Ectodermal cell (in vitro differentiated cells): ENCODE measurements at regions not wholly inside any gene's neighbourhood (a gene's known extent, or its start where the extent isn't known, plus 50 kb on each side); places are given as distances from the start of the nearest gene placed in this dataset.

Experiments used
- H3K27ac ChIP-seq: 2 replicates; pipeline ENCODE4 v1.7.0; 2013; ENCODE audit warnings: mild to moderate bottlenecking, low read depth, low read length; ENCODE audit not compliant: insufficient read depth, poor library complexity, severe bottlenecking
- H3K27me3 ChIP-seq: 2 replicates; pipeline ENCODE4 v1.7.0; 2013; ENCODE audit warnings: mild to moderate bottlenecking, low read length; ENCODE audit not compliant: insufficient read depth, control insufficient read depth, poor library complexity, severe bottlenecking
- H3K36me3 ChIP-seq: one replicate; pipeline ENCODE4 v1.7.0; 2013; ENCODE audit warnings: low read length; ENCODE audit not compliant: control insufficient read depth, insufficient read depth
- H3K4me1 ChIP-seq: one replicate; pipeline ENCODE4 v1.7.0; 2013; ENCODE audit warnings: low read length; ENCODE audit not compliant: control insufficient read depth, insufficient read depth
- H3K4me3 ChIP-seq: 2 replicates; pipeline ENCODE4 v1.7.0; 2013; ENCODE audit warnings: low read depth, low read length, control low read depth; ENCODE audit not compliant: insufficient read depth
- H3K9me3 ChIP-seq: 2 replicates; pipeline ENCODE4 v1.7.0; 2013; ENCODE audit warnings: mild to moderate bottlenecking, low read length, moderate library complexity; ENCODE audit not compliant: control insufficient read depth
- WGBS, 2 experiments: methylation state at CpG; one replicate each; pipeline ENCODE4 v1.1.7; 2013; ENCODE audit warnings: missing lambda C conversion rate in 2 of 2; 5-methylcytosine and 5-hydroxymethylcytosine counted together

DNA sequence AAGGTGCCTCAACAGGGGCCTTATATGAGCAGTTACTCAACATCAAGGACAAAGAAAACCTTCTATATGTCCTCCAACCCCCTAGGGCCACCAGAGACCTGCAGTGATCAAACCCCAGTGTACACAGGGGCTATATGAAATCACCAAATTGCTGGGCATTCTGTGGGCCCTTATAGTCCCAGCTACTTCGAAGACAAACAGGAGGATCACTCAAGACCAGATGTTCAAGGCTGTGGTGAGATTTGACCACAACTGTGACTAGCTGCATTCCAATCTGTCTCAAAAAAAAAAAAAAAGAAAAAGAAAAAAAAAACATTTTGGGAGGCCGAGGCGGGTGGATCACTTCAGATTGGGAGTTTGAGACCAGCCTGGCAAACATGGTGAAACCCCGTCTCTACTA lies 51.0 kb upstream of the PRB2 start:
- no peaks in the 10 kb centered on the region for H3K36me3 ChIP-seq
- no peaks in the 10 kb centered on the region for H3K9me3 ChIP-seq
- no peak overlapping the region for H3K4me3 ChIP-seq
- H3K27me3 ChIP-seq, result no peaks in the 10 kb centered on the region
- H3K27ac ChIP-seq, result no peak overlapping the region
- 89 to 91% methylated on average over 4 of the region's 4 CpGs for WGBS, 2 experiments
- no peaks in the 10 kb centered on the region for H3K4me1 ChIP-seq

DNA sequence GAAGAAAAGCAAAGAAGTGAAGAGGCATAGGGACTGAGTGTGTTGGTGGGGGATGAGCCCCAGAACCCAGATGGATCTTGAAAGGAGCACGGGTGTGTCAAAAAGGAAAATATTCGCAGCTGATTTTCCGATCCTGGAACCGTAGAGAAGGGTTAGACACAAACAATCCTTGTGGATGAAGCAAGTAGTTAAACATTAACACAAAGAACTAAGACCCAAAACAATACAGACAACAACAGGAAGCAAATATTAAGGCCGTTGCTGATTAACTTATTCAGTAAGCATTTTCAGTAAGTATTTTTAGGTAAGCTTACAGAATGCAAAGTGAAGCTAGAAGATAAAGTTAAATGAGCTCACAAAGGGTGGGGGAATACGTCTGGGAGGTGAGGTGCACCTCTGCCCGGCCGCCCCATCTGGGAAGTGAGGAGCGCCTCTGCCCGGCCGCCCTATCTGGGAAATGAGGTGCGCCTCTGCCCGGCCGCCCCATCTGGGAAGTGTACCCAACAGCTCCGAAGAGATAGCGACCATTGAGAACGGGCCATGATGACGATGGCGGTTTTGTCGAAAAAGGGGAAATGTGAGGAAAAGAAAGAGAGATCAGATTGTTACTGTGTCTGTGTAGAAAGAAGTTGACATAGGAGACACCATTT lies 62.8 kb upstream of the PRB2 start:
- Histone ChIP-seq H3K27me3 (no peaks in the 10 kb centered on the region), H3K4me1 (no peaks in the 10 kb centered on the region), H3K27ac (no peak overlapping the region), H3K4me3 (no peak overlapping the region), H3K9me3 (no peaks in the 10 kb centered on the region), H3K36me3 (no peaks in the 10 kb centered on the region)
- WGBS, 2 experiments, result 88 to 89% methylated on average over 20 of the region's 20 CpGs

- no peaks in the 10 kb centered on the region for H3K4me1 ChIP-seq
- H3K27me3 ChIP-seq, result no peaks in the 10 kb centered on the region
- H3K4me3 ChIP-seq, result no peak overlapping the region
- no peaks in the 10 kb centered on the region for H3K36me3 ChIP-seq
- H3K9me3 ChIP-seq, result no peaks in the 10 kb centered on the region
- WGBS, 2 experiments, result 80 to 88% methylated on average over 1 of the region's 1 CpG
- H3K27ac ChIP-seq, result no peak overlapping the region
These were observed 65.1 kb upstream of the PRB2 start for GRCh38 chr12:11460343-11461023.

DNA sequence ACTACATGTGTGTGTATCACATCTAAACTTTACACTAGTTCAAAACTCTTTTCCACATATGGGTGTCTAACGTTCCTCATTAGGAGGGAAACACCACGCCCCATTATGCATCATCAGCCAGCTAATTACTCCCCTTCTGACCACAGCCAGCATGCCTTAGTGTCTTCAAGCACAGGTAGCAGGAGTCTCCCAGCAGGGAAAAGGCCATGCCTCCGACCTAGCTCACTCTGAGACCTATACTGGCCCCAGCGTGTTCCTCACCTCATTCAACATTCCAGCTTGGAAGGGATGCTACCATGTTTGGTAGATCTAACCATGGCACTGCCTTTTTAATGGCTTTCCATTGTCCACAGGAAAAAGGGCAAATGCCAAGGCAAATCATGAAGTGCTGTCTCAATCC lies 66.1 kb upstream of the PRB2 start:
- no peaks in the 10 kb centered on the region for H3K27me3 ChIP-seq
- H3K4me3 ChIP-seq, result no peak overlapping the region
- no peak overlapping the region for H3K27ac ChIP-seq
- WGBS, 2 experiments, result 77 to 78% methylated on average over 4 of the region's 4 CpGs
- H3K9me3 ChIP-seq, result no peaks in the 10 kb centered on the region
- no peaks in the 10 kb centered on the region for H3K36me3 ChIP-seq
- no peaks in the 10 kb centered on the region for H3K4me1 ChIP-seq

GRCh38 chr12:11477110-11477509 lies 81.7 kb upstream of the PRB2 start:
- Histone ChIP-seq H3K27me3 (no peaks in the 10 kb centered on the region), H3K36me3 (no peaks in the 10 kb centered on the region), H3K27ac (no peak overlapping the region), H3K9me3 (no peaks in the 10 kb centered on the region), H3K4me3 (no peak overlapping the region), H3K4me1 (no peaks in the 10 kb centered on the region)
- WGBS, 2 experiments, result 11 to 27% methylated on average over 1 of the region's 1 CpG

DNA sequence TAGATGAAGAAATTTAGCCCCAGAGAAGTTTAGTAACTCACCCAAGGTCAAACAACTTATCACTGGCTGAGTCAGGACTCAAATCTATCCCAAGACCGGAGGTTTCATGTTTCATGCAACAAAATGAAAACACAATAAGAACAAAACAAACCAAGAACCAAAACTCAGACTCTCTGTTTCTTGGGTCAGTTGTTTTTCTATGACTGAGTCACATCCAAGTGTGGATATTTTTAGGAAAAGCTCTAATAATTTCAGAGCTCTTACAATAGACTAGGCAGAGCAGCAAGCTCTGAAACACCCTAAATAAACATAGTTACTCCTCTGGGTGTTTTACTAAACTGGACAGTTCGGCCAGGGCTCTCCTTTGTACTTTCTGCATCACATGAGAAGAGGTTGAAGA lies 87.6 kb upstream of the PRB2 start:
- Histone ChIP-seq H3K27me3 (no peaks in the 10 kb centered on the region), H3K4me3 (no peak overlapping the region), H3K4me1 (no peaks in the 10 kb centered on the region), H3K9me3 (no peaks in the 10 kb centered on the region), H3K27ac (no peak overlapping the region), H3K36me3 (no peaks in the 10 kb centered on the region)
- WGBS, 2 experiments, result 92 to 100% methylated on average over 2 of the region's 2 CpGs

- no peaks in the 10 kb centered on the region for H3K36me3 ChIP-seq
- no peak overlapping the region for H3K27ac ChIP-seq
- no peaks in the 10 kb centered on the region for H3K9me3 ChIP-seq
- H3K4me3 ChIP-seq, result no peak overlapping the region
- H3K27me3 ChIP-seq, result no peaks in the 10 kb centered on the region
- H3K4me1 ChIP-seq, result no peaks in the 10 kb centered on the region
- WGBS, 2 experiments, result 32 to 37% methylated on average over 11 to 12 of the region's 13 CpGs
These were observed 91.5 kb upstream of the PRB2 start for GRCh38 chr12:11486623-11487444.

GRCh38 chr12:11496157-11496851 lies 100.9 kb upstream of the PRB2 start:
- peaks cover 24% of the 10 kb centered on the region for H3K27me3 ChIP-seq
- 85 to 93% methylated on average over 3 of the region's 3 CpGs for WGBS, 2 experiments
- H3K4me1 ChIP-seq, result peaks cover 4% of the 10 kb centered on the region

GRCh38 chr12:11497438-11497837 lies 102.1 kb upstream of the PRB2 start:
- Histone ChIP-seq H3K4me1 (peaks cover 4% of the 10 kb centered on the region), H3K9me3 (no peaks in the 10 kb centered on the region), H3K4me3 (no peak overlapping the region), H3K27me3 (peaks cover 35% of the 10 kb centered on the region), H3K36me3 (no peaks in the 10 kb centered on the region), H3K27ac (no peak overlapping the region)
- WGBS, 2 experiments, result 91 to 92% methylated on average over 7 of the region's 7 CpGs

More at GRCh38 chr12:11496157-11496851, 100.9 kb upstream of the PRB2 start:
- Histone ChIP-seq H3K4me3 (no peak overlapping the region), H3K9me3 (no peaks in the 10 kb centered on the region), H3K36me3 (no peaks in the 10 kb centered on the region), H3K27ac (no peak overlapping the region)

DNA sequence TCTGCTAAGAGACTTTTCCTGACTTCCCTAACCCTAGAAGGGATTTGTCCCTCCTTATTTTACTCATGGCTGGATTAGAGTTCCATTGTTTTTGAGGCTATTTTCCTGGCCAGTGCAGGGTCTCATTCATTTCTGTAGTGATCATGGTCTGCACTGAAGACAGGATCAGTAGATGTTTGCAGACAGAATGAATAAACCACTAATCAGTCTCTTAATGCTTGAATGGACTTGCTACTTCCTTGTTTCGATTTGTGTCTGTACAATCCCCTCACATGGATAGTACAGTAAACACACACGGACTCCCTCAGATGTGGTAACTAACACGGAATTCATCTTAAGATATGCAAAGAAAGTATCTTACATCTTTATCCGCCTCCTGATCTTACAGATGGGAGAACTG lies 102.6 kb upstream of the PRB2 start:
- 87 to 93% methylated on average over 4 of the region's 4 CpGs for WGBS, 2 experiments
- Histone ChIP-seq H3K4me3 (no peak overlapping the region), H3K9me3 (no peaks in the 10 kb centered on the region), H3K27me3 (peaks cover 40% of the 10 kb centered on the region), H3K36me3 (no peaks in the 10 kb centered on the region), H3K27ac (no peak overlapping the region), H3K4me1 (peaks cover 4% of the 10 kb centered on the region)
